ENCODE measurements at regions not wholly inside any gene's neighbourhood (a gene's known extent, or its start where the extent isn't known, plus 50 kb on each side); places are given as distances from the start of the nearest gene placed in this dataset.

DNA sequence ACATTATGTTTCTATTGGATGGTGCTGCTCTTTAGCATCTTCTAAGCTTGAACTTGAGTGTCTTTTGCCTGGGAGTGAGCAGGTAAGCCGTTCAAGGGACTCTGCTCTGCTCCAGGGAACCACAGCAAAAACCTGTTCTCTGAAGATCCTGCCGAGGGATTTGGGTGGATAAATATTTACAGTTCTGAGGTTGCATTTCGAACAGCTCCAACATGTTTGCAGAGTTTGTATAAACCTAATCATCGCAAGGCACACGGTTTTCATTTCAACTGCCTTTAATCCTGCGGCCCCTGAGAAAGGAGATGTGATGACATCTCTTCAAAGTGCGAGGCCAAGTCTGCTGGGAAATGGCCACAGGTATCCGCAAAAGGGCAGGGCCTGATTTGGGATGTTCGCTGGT, 293.4 kb downstream of the TFAP2C start:
- POLR2A ChIA-PET, result no interaction called here
- H3K4me3 ChIP-seq (replicated peaks in 1 of 2; ENCODE audit: low read depth in 1 of 2, low read length in 2 of 2), result no peak overlapping the region
- peaks cover 13% of the 10 kb centered on the region for H3K27me3 ChIP-seq (ENCODE audit: insufficient read depth, low read length)
- no peak overlapping the region for H2AFZ ChIP-seq (ENCODE audit: low read depth, low read length, poor library complexity, severe bottlenecking)
- BruUV-seq (replicated peaks), result no TSS peak
- DNase-seq (ENCODE audit: low read depth, low spot score) (no peak), ATAC-seq (no peak)
- TF ChIP-seq ELF1 (IDR thresholded peaks at IDR 0.05; ENCODE audit: borderline replicate concordance, low read depth), result no peak
- CTCF ChIA-PET, result no interaction called here
- no peaks in the 10 kb centered on the region for H3K36me3 ChIP-seq (ENCODE audit: control insufficient read depth in 1 of 2, insufficient read depth in 2 of 2, low read length in 2 of 2)
- RAD21 ChIA-PET (ENCODE audit: low non-redundant PET in 1 of 2, low total read pairs in 2 of 2, uncharacterized antibody in 2 of 2, unreplicated experiment in 2 of 2), result no interaction called here
- no peak overlapping the region for H3K4me2 ChIP-seq (ENCODE audit: low read length)
- intact Hi-C loops (cut with micrococcal nuclease), result no loop called here
- H3K9me2 ChIP-seq (ENCODE audit: insufficient read depth), result no peaks in the 10 kb centered on the region
- no peak overlapping the region for H3K9ac ChIP-seq (ENCODE audit: low read length)
- no peak overlapping the region for H3K27ac ChIP-seq (ENCODE audit: low read depth, low read length)
- no peaks in the 10 kb centered on the region for H4K20me1 ChIP-seq (ENCODE audit: insufficient read depth)
- H3K4me1 ChIP-seq (ENCODE audit: control insufficient read depth in 1 of 2, insufficient read depth in 2 of 2, low read length in 2 of 2), result no peaks in the 10 kb centered on the region
- H3K79me2 ChIP-seq (ENCODE audit: insufficient read depth, low read length), result no peaks in the 10 kb centered on the region
- no peaks in the 10 kb centered on the region for H3K9me3 ChIP-seq (ENCODE audit: control insufficient read depth in 1 of 2, insufficient read depth in 1 of 2, low read depth in 1 of 2, low read length in 2 of 2)

DNA sequence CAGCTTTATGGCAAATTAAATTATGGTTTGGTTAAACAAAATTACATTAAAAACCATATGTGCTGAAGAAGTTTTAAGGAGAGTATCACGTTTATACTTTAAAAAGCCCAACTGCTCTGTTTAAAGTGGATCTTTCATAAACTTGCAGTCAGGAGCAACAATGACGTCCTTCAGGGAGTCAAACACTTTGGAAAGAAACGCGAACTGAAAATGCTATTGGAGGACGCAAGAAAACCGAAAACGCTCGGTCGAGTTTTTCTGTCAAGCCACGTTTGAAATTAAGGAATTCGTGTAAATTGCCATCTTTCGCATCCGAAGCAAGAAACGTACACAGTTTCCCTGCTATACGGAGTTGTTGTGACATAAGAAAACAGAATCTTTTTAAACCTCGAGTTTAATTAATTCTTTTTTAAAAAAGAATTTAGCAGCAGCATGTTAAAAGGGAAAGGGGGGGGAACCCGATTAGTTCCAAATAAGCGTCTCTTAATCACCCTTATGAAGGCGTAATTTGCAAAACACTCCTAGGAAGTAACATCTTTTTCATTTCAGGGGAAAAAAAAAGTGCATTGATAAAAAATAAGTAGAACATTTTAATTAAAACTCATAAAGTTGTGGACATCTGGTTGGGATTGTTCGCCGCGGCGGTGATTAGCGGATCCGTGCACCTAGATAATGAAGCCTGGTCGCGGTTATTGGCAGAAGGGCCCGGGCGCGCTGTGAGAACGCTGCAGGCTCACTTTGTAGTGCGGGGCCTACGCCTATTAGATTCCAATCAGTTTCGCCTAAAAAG, 295.4 kb downstream of the TFAP2C start:
- RAD21 ChIA-PET (ENCODE audit: low non-redundant PET in 1 of 2, low total read pairs in 2 of 2, uncharacterized antibody in 2 of 2, unreplicated experiment in 2 of 2), result no interaction called here
- DNase-seq (ENCODE audit: low read depth, low spot score) (no peak), ATAC-seq (no peak)
- Histone ChIP-seq H3K9ac (ENCODE audit: low read length) (no peak overlapping the region), H3K4me1 (ENCODE audit: control insufficient read depth in 1 of 2, insufficient read depth in 2 of 2, low read length in 2 of 2) (no peaks in the 10 kb centered on the region), H3K9me3 (ENCODE audit: control insufficient read depth in 1 of 2, insufficient read depth in 1 of 2, low read depth in 1 of 2, low read length in 2 of 2) (no peaks in the 10 kb centered on the region), H3K79me2 (ENCODE audit: insufficient read depth, low read length) (no peaks in the 10 kb centered on the region), H4K20me1 (ENCODE audit: insufficient read depth) (no peaks in the 10 kb centered on the region), H3K36me3 (ENCODE audit: control insufficient read depth in 1 of 2, insufficient read depth in 2 of 2, low read length in 2 of 2) (no peaks in the 10 kb centered on the region), H3K4me2 (ENCODE audit: low read length) (no peak overlapping the region), H3K27me3 (ENCODE audit: insufficient read depth, low read length) (peaks cover 20% of the 10 kb centered on the region), H2AFZ (ENCODE audit: low read depth, low read length, poor library complexity, severe bottlenecking) (no peak overlapping the region), H3K27ac (ENCODE audit: low read depth, low read length) (no peak overlapping the region), H3K9me2 (ENCODE audit: insufficient read depth) (no peaks in the 10 kb centered on the region), H3K4me3 (replicated peaks in 1 of 2; ENCODE audit: low read depth in 1 of 2, low read length in 2 of 2) (no peak overlapping the region)
- intact Hi-C loops (cut with micrococcal nuclease), result no loop called here
- POLR2A ChIA-PET, result no interaction called here
- TF ChIP-seq CBX3 (IDR thresholded peaks at IDR 0.05; ENCODE audit: low read depth) (no peak), ELF1 (IDR thresholded peaks at IDR 0.05; ENCODE audit: borderline replicate concordance, low read depth) (no peak), EZH2 (IDR thresholded peaks at IDR 0.05) (no peak), SRF (IDR thresholded peaks at IDR 0.05; ENCODE audit: low read depth) (no peak)
- CTCF ChIA-PET, result no interaction called here
- BruUV-seq (replicated peaks), result no TSS peak
